ENCODE measurements at regions not wholly inside any gene's neighbourhood (a gene's known extent, or its start where the extent isn't known, plus 50 kb on each side); places are given as distances from the start of the nearest gene placed in this dataset.
"Not testable (repeated sequence)": the region's sequence is repeated elsewhere in the genome, so short reads cannot be mapped to it uniquely, and the experiment has no call there.

GRCh38 chr4:23422878-23423277, 467.0 kb downstream of the PPARGC1A start:
- Mint-ChIP-seq H3K27me3 (ENCODE audit: low read depth) (peaks cover 15% of the 10 kb centered on the region), H3K4me1 (ENCODE audit: low read depth) (no peaks in the 10 kb centered on the region), H3K36me3 (ENCODE audit: low read depth) (no peaks in the 10 kb centered on the region), H3K9me3 (peaks cover 4% of the 10 kb centered on the region), H3K4me3 (no peak overlapping the region), H3K27ac (no peak overlapping the region)
- CTCF ChIA-PET = interaction anchor here (0.6 kb wide), 1 partner anchor 89 kb away, joined by 3 read pairs; no protein-coding TSS in a partner anchor
- DNase-seq = no peak
- intact Hi-C loops (cut with micrococcal nuclease) = no loop called here

- Mint-ChIP-seq H3K36me3 (ENCODE audit: low read depth) (no peaks in the 10 kb centered on the region), H3K27ac (no peak overlapping the region), H3K4me3 (no peak overlapping the region), H3K9me3 (no peaks in the 10 kb centered on the region), H3K27me3 (ENCODE audit: low read depth) (peaks cover 2% of the 10 kb centered on the region), H3K4me1 (ENCODE audit: low read depth) (peaks cover 7% of the 10 kb centered on the region)
- no peak for DNase-seq
- intact Hi-C loops (cut with micrococcal nuclease) = no loop called here
- CTCF ChIA-PET = no interaction called here
Observed at GRCh38 chr4:23413631-23414030, 476.2 kb downstream of the PPARGC1A start.

DNA sequence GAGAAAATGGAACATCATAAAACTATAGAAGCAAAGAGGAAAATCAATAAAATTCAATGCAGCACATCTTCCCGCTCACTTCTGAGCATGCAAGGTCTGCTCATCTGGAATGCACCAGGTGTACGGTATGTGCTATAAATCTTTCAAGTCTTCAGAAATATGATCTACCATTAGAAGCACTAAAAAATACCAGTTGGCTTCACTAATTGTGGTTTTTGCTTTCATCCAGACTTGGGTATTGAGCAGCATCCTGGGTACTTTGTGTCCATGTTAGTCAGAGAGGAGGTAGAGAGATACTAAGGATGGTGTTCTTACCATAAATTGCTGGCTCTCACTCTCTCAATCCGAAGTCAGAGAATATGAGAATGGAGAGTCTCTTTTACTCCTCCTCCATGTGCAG, 477.1 kb downstream of the PPARGC1A start:
- H3K4me3 Mint-ChIP-seq = no peak overlapping the region
- no peaks in the 10 kb centered on the region for H3K36me3 Mint-ChIP-seq (ENCODE audit: low read depth)
- peaks cover 2% of the 10 kb centered on the region for H3K27me3 Mint-ChIP-seq (ENCODE audit: low read depth)
- peaks cover 10% of the 10 kb centered on the region for H3K4me1 Mint-ChIP-seq (ENCODE audit: low read depth)
- DNase-seq = no peak
- intact Hi-C loops (cut with micrococcal nuclease) = no loop called here
- H3K9me3 Mint-ChIP-seq = no peaks in the 10 kb centered on the region
- H3K27ac Mint-ChIP-seq = no peak overlapping the region
- CTCF ChIA-PET = interaction anchor here (0.6 kb wide), 1 partner anchor 1422 kb away, joined by 3 read pairs; no protein-coding TSS in a partner anchor

DNA sequence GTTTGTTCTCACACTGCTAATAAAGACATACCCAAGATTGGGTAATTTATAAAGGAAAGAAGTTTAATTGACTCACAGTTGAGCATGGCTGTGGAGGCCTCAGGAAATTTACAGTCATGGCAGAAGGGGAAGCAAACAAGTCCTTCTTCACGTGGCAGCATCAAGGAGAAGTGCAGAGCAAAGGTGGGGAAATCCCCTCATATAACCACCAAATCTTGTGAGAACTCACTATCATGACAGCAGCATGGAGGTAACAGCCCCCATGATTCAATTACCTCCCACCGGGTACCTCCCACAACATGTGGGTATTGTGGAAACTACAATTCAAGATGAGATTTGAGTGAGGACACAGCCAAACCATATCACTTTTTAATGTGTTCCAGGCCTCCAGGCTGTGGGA, 480.9 kb downstream of the PPARGC1A start:
- peak; percentile 21 for DNase-seq
- H3K4me1 Mint-ChIP-seq (ENCODE audit: low read depth); H3K9me3 Mint-ChIP-seq; H3K27ac Mint-ChIP-seq; H3K27me3 Mint-ChIP-seq (ENCODE audit: low read depth); CTCF ChIA-PET; H3K4me3 Mint-ChIP-seq; H3K36me3 Mint-ChIP-seq (ENCODE audit: low read depth): not testable (repeated sequence)
- intact Hi-C loops (cut with micrococcal nuclease) = loop anchor here (1.0 to 2.0 kb wide), 2 partner anchors 36 to 75 kb away; no protein-coding TSS in a partner anchor

- Mint-ChIP-seq H3K27ac (no peak overlapping the region), H3K36me3 (ENCODE audit: low read depth) (no peaks in the 10 kb centered on the region), H3K27me3 (ENCODE audit: low read depth) (peaks cover 2% of the 10 kb centered on the region), H3K4me1 (ENCODE audit: low read depth) (no peaks in the 10 kb centered on the region), H3K9me3 (peaks cover 2% of the 10 kb centered on the region), H3K4me3 (no peak overlapping the region)
- CTCF ChIA-PET = no interaction called here
- no peak for DNase-seq
- intact Hi-C loops (cut with micrococcal nuclease) = no loop called here
Observed at GRCh38 chr4:23401572-23401971, 488.3 kb downstream of the PPARGC1A start.

- Mint-ChIP-seq H3K9me3 (peaks cover 3% of the 10 kb centered on the region), H3K36me3 (ENCODE audit: low read depth) (no peaks in the 10 kb centered on the region), H3K4me3 (no peak overlapping the region), H3K4me1 (ENCODE audit: low read depth) (no peaks in the 10 kb centered on the region), H3K27me3 (ENCODE audit: low read depth) (peaks cover 3% of the 10 kb centered on the region), H3K27ac (no peak overlapping the region)
- no peak for DNase-seq
- intact Hi-C loops (cut with micrococcal nuclease) = no loop called here
- CTCF ChIA-PET = interaction anchor here (0.6 kb wide), 1 partner anchor 88 kb away, joined by 4 read pairs; no protein-coding TSS in a partner anchor
Observed at GRCh38 chr4:23392860-23393458, 496.9 kb downstream of the PPARGC1A start.

DNA sequence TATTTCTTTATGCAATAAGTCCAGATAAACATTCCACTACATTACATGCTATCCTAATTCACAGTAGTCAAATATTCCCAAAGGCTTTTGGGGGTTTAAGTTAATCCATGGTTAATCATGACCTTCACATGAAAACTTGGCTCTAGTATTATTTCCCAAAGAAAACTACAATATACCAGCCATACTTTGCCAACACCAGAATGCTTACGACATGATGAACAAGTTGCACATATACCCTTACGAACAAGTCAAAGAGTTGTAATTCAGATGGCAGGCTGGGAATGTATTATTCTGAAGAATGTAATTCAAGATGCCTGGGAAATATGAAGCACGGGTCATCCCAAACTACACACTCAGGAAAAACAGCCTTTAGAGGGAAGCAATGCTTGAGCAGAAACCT, 499.6 kb downstream of the PPARGC1A start:
- intact Hi-C loops (cut with micrococcal nuclease) = no loop called here
- Mint-ChIP-seq H3K27me3 (ENCODE audit: low read depth) (peaks cover 7% of the 10 kb centered on the region), H3K27ac (no peak overlapping the region), H3K9me3 (peaks cover 3% of the 10 kb centered on the region), H3K4me3 (no peak overlapping the region), H3K4me1 (ENCODE audit: low read depth) (no peaks in the 10 kb centered on the region), H3K36me3 (ENCODE audit: low read depth) (no peaks in the 10 kb centered on the region)
- DNase-seq = no peak
- CTCF ChIA-PET = no interaction called here

DNA sequence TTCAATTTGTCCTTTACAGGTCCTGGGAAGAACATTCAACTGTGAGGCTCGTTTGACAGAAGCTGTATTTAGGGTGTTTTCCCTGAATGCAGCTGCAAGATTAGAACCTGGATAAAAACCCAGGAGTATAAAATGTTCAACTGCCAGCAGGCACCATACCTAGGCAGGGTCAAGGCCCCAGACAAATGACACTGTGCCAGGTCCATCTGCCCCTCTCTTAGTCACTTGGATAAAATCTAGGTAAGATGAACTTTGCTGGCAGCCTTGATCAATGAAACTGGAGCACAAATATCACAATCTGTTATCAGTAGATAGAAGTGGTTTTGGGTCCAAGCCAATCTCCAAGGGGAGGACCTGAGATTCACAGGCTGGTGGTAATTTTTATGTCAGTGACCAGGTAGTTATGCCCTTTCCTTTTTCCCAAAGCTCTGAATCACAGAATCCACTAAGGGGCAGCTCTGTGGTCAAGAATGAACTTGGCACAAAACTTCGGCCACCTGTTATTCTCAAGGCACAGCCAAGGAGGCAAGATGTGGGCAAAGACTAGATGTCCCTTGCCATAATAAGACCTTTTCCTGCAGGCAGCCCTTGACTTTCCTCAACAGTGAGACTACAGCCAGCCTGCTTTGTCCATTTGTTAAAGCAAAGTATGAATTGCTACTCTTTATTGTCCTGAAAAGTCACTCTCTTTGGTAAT, 501.0 kb downstream of the PPARGC1A start:
- intact Hi-C loops (cut with micrococcal nuclease) = no loop called here
- Mint-ChIP-seq H3K27ac (no peak overlapping the region), H3K9me3 (peaks cover under 1% of the 10 kb centered on the region), H3K4me3 (no peak overlapping the region), H3K4me1 (ENCODE audit: low read depth) (no peaks in the 10 kb centered on the region), H3K36me3 (ENCODE audit: low read depth) (no peaks in the 10 kb centered on the region), H3K27me3 (ENCODE audit: low read depth) (peaks cover 8% of the 10 kb centered on the region)
- no peak for DNase-seq
- CTCF ChIA-PET = no interaction called here

- H3K9me3 Mint-ChIP-seq = no peaks in the 10 kb centered on the region
- peaks cover 8% of the 10 kb centered on the region for H3K27me3 Mint-ChIP-seq (ENCODE audit: low read depth)
- CTCF ChIA-PET = interaction anchor here (0.7 kb wide), 1 partner anchor 1103 kb away, joined by 3 read pairs; no protein-coding TSS in a partner anchor
- DNase-seq = no peak
- intact Hi-C loops (cut with micrococcal nuclease) = no loop called here
- H3K27ac Mint-ChIP-seq = no peak overlapping the region
- no peak overlapping the region for H3K4me3 Mint-ChIP-seq
- no peaks in the 10 kb centered on the region for H3K36me3 Mint-ChIP-seq (ENCODE audit: low read depth)
- H3K4me1 Mint-ChIP-seq (ENCODE audit: low read depth) = no peaks in the 10 kb centered on the region
Observed at GRCh38 chr4:23388255-23388654, 501.6 kb downstream of the PPARGC1A start.

DNA sequence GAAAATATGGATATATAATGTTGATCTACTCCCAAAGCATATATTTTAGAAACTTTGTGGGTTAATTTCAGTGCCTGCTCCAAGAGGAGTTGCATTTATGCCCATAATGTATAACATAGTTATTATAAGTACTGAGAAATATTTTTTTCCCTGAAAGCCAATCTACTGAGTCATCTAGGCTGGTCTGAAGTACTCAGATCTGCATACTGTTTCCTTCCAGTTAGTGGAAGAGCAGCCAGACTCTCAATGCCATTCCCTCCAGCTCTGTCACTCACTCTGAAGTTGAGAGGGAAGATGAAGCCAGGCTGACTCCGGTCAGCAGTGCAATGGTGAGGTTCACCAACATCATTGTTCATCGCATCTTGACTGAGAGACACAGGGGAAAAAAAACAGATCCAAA, 505.1 kb downstream of the PPARGC1A start:
- intact Hi-C loops (cut with micrococcal nuclease) = no loop called here
- peaks cover 5% of the 10 kb centered on the region for H3K27me3 Mint-ChIP-seq (ENCODE audit: low read depth)
- no peak overlapping the region for H3K4me3 Mint-ChIP-seq
- H3K27ac Mint-ChIP-seq = no peak overlapping the region
- peaks cover 1% of the 10 kb centered on the region for H3K36me3 Mint-ChIP-seq (ENCODE audit: low read depth)
- H3K9me3 Mint-ChIP-seq = no peaks in the 10 kb centered on the region
- DNase-seq = no peak
- CTCF ChIA-PET = no interaction called here
- H3K4me1 Mint-ChIP-seq (ENCODE audit: low read depth) = no peaks in the 10 kb centered on the region

DNA sequence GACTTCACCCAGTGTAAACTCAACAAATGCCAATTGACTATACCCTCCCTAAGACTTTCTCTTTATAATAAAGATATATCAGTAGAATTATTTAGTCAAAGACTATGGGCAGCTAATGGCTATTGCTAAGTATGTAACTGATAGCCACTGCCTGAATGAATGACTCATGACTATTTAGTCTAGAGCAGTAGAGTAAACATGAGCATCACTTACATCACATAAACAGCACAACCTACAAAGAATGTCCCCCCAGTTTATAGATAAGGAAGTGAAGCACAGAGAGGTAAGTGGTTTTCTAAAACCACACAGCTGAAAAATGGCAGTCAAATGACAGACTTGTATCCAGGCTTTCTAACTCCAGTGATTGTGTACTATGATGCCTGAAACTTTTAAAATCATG, 507.0 kb downstream of the PPARGC1A start:
- intact Hi-C loops (cut with micrococcal nuclease) = no loop called here
- H3K27ac Mint-ChIP-seq = no peak overlapping the region
- CTCF ChIA-PET = interaction anchor here (0.6 kb wide), 1 partner anchor 22 kb away, joined by 3 read pairs; no protein-coding TSS in a partner anchor
- peaks cover 5% of the 10 kb centered on the region for H3K27me3 Mint-ChIP-seq (ENCODE audit: low read depth)
- H3K9me3 Mint-ChIP-seq = peaks cover 2% of the 10 kb centered on the region
- H3K4me1 Mint-ChIP-seq (ENCODE audit: low read depth) = no peaks in the 10 kb centered on the region
- no peak overlapping the region for H3K4me3 Mint-ChIP-seq
- peaks cover 1% of the 10 kb centered on the region for H3K36me3 Mint-ChIP-seq (ENCODE audit: low read depth)
- no peak for DNase-seq

DNA sequence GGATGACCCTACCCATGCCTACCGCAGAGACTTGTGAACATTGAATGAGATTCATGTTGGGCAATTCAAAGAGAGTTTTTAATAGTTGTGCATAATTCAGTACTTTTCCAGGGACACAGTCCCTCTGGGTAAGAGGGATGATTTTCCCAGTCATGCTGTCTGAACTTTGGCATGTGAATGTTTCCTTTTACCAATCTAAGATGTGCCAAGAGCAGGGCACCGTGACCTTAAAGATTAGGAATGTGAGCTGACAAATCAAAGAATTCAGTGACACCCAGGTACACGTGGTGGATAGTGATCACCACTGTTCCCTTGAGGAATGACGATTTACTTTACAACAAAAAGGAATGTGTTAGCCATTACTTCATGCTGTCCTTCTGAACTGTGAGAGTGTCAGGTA, 515.6 kb downstream of the PPARGC1A start:
- CTCF ChIA-PET = no interaction called here
- Mint-ChIP-seq H3K4me1 (ENCODE audit: low read depth) (peaks cover 5% of the 10 kb centered on the region), H3K27ac (no peak overlapping the region), H3K9me3 (peaks cover 2% of the 10 kb centered on the region), H3K4me3 (no peak overlapping the region), H3K36me3 (ENCODE audit: low read depth) (no peaks in the 10 kb centered on the region), H3K27me3 (ENCODE audit: low read depth) (no peaks in the 10 kb centered on the region)
- DNase-seq = no peak
- intact Hi-C loops (cut with micrococcal nuclease) = loop anchor here (10.0 kb wide), 2 partner anchors 239 to 1041 kb away; no protein-coding TSS in a partner anchor

- Mint-ChIP-seq H3K4me3 (no peak overlapping the region), H3K27ac (peak overlapping the region; percentile 15), H3K27me3 (ENCODE audit: low read depth) (no peaks in the 10 kb centered on the region), H3K9me3 (no peaks in the 10 kb centered on the region), H3K36me3 (ENCODE audit: low read depth) (no peaks in the 10 kb centered on the region), H3K4me1 (ENCODE audit: low read depth) (peaks cover 5% of the 10 kb centered on the region)
- intact Hi-C loops (cut with micrococcal nuclease) = loop anchor here (1.0 to 10.0 kb wide), 5 partner anchors 36 to 1042 kb away; no protein-coding TSS in a partner anchor
- CTCF ChIA-PET = no interaction called here
- peak; percentile 69 for DNase-seq
Observed at GRCh38 chr4:23373261-23373660, 516.6 kb downstream of the PPARGC1A start.
